CD14-positive monocyte (primary cell): ENCODE measurements at regions not wholly inside any gene's neighbourhood (a gene's known extent, or its start where the extent isn't known, plus 50 kb on each side); places are given as distances from the start of the nearest gene placed in this dataset.
"Not testable (repeated sequence)": the region's sequence is repeated elsewhere in the genome, so short reads cannot be mapped to it uniquely, and the experiment has no call there.

Experiments used
- DNase-seq, 3 donors: peaks; one replicate each; pipeline ENCODE4 v3.0.0-alpha.2; 2011 to 2022
- H2AFZ ChIP-seq: 2 replicates; pipeline ENCODE4 v1.6.0; 2012; ENCODE audit warnings: mild to moderate bottlenecking, low read depth, low read length, inconsistent platforms; ENCODE audit not compliant: insufficient read depth, poor library complexity, severe bottlenecking
- H3K27ac ChIP-seq, 2 donors: 1 replicate in 1 of 2; 2 replicates in 1 of 2; pipeline ENCODE4 v1.5.1; 2012 to 2013; ENCODE audit warnings: low read length in 2 of 2, control low read depth in 1 of 2, inconsistent platforms in 1 of 2, low read depth in 1 of 2, mild to moderate bottlenecking in 1 of 2
- H3K27me3 ChIP-seq, 2 donors: one replicate each; pipeline versions ENCODE4 v1.6.0 to v1.6.1; 2011 to 2013; ENCODE audit warnings: low read length in 2 of 2; ENCODE audit not compliant: control insufficient read depth in 2 of 2, insufficient read depth in 2 of 2
- H3K36me3 ChIP-seq, 2 donors: replicated peaks in 1 of 2; 1 replicate in 1 of 2; 2 replicates in 1 of 2; pipeline versions ENCODE4 v1.5.1 to v1.6.1; 2012 to 2013; ENCODE audit warnings: low read length in 2 of 2, control low read depth in 1 of 2, inconsistent platforms in 1 of 2, mild to moderate bottlenecking in 1 of 2; ENCODE audit not compliant: insufficient read depth in 2 of 2, control insufficient read depth in 1 of 2
- H3K4me1 ChIP-seq, 2 donors: 1 replicate in 1 of 2; 2 replicates in 1 of 2; pipeline versions ENCODE4 v1.5.1 to v1.6.1; 2012 to 2013; ENCODE audit warnings: low read length in 2 of 2, control low read depth in 1 of 2, inconsistent platforms in 1 of 2, mild to moderate bottlenecking in 1 of 2, moderate library complexity in 1 of 2; ENCODE audit not compliant: insufficient read depth in 2 of 2, control insufficient read depth in 1 of 2
- H3K4me2 ChIP-seq: replicated peaks from 2 replicates; pipeline ENCODE3; 2012; ENCODE audit warnings: low read length, moderate library complexity, mild to moderate bottlenecking; ENCODE audit not compliant: poor library complexity, severe bottlenecking; ENCODE audit errors: extremely low read depth
- H3K4me3 ChIP-seq, 3 experiments: fragments of 200-600 bp in 1 of 3; sonication (generic) in 1 of 3; replicated peaks in 1 of 3; 1 replicate in 2 of 3; 2 replicates in 1 of 3; pipeline ENCODE4 v1.5.1; 2011 to 2013; ENCODE audit warnings: low read length in 3 of 3, mild to moderate bottlenecking in 3 of 3, control low read depth in 2 of 3, low read depth in 2 of 3, inconsistent platforms in 1 of 3, moderate library complexity in 1 of 3
- H3K79me2 ChIP-seq: 2 replicates; pipeline ENCODE4 v1.6.0; 2012; ENCODE audit warnings: mild to moderate bottlenecking, control low read depth, inconsistent platforms, low read length, moderate library complexity; ENCODE audit not compliant: insufficient read depth
- H3K9ac ChIP-seq: 2 replicates; pipeline ENCODE4 v1.6.0; 2017; ENCODE audit warnings: low read length, mild to moderate bottlenecking; ENCODE audit not compliant: insufficient read depth, poor library complexity, severe bottlenecking
- H3K9me3 ChIP-seq, 2 donors: replicated peaks in 1 of 2; 1 replicate in 1 of 2; 2 replicates in 1 of 2; pipeline versions ENCODE4 v1.5.1 to v1.6.1; 2012 to 2013; ENCODE audit warnings: low read length in 2 of 2, control low read depth in 1 of 2; ENCODE audit not compliant: control insufficient read depth in 1 of 2, insufficient read depth in 1 of 2
- H4K20me1 ChIP-seq: 2 replicates; pipeline ENCODE4 v1.6.0; 2012; ENCODE audit warnings: mild to moderate bottlenecking, low read length, control low read depth, moderate library complexity; ENCODE audit not compliant: insufficient read depth
- H3K27ac Mint-ChIP-seq, 7 donors: one replicate each; pipeline ENCODE4 v1.8.0; 2020; ENCODE audit warnings: mild to moderate bottlenecking in 7 of 7, mixed read lengths in 7 of 7, moderate library complexity in 6 of 7, inconsistent platforms in 2 of 7
- H3K27me3 Mint-ChIP-seq, 3 donors: one replicate each; pipeline ENCODE4 v1.8.0; 2021 to 2022; ENCODE audit warnings: low read depth in 3 of 3, mild to moderate bottlenecking in 3 of 3, mixed read lengths in 3 of 3, moderate library complexity in 3 of 3, inconsistent platforms in 1 of 3
- H3K36me3 Mint-ChIP-seq, 2 donors: one replicate each; pipeline ENCODE4 v1.8.0; 2020; ENCODE audit warnings: mixed read lengths in 2 of 2, inconsistent platforms in 1 of 2, mild to moderate bottlenecking in 1 of 2
- H3K4me1 Mint-ChIP-seq: one replicate; pipeline ENCODE4 v1.8.0; 2020; ENCODE audit warnings: mild to moderate bottlenecking, mixed read lengths
- H3K4me3 Mint-ChIP-seq, 2 donors: one replicate each; pipeline ENCODE4 v1.8.0; 2020; ENCODE audit warnings: mild to moderate bottlenecking in 2 of 2, mixed read lengths in 2 of 2, moderate library complexity in 1 of 2
- H3K9me3 Mint-ChIP-seq, 7 donors: one replicate each; pipeline ENCODE4 v1.8.0; 2020 to 2022; ENCODE audit warnings: mixed read lengths in 7 of 7, mild to moderate bottlenecking in 6 of 7, moderate library complexity in 6 of 7, inconsistent platforms in 2 of 7
- WGBS: methylation state at CpG from one replicate; pipeline ENCODE4 v1.1.5; 2013; ENCODE audit warnings: missing lambda C conversion rate; ENCODE audit not compliant: insufficient coverage; 5-methylcytosine and 5-hydroxymethylcytosine counted together
- intact Hi-C, 2 donors: fragments of 100-400 bp; cut with micrococcal nuclease; formaldehyde crosslinking; loops; one replicate each; pipeline versions ENCODE4 v1.15.0 to v1.15.1; 2023

- H3K4me3 ChIP-seq, H3K9me3 ChIP-seq, H3K4me1 ChIP-seq, DNase-seq, H4K20me1 ChIP-seq, H3K4me2 ChIP-seq, H3K4me3 Mint-ChIP-seq, H3K27ac Mint-ChIP-seq, H3K27ac ChIP-seq, H2AFZ ChIP-seq, H3K36me3 Mint-ChIP-seq, H3K27me3 Mint-ChIP-seq, H3K79me2 ChIP-seq, H3K36me3 ChIP-seq, H3K27me3 ChIP-seq, H3K9ac ChIP-seq, intact Hi-C loops, H3K4me1 Mint-ChIP-seq, H3K9me3 Mint-ChIP-seq: not testable (repeated sequence)
- WGBS = no CpG with 5 or more reads among the region's 4 CpGs
Measured at GRCh38 chr2:87672404-87672803, 75.5 kb upstream of the PLGLB2 start.

GRCh38 chr2:87674729-87675128 is 73.2 kb upstream of the PLGLB2 start:
- H3K9me3 ChIP-seq, H3K9ac ChIP-seq, H3K9me3 Mint-ChIP-seq, H4K20me1 ChIP-seq, H3K4me3 Mint-ChIP-seq, H3K27me3 Mint-ChIP-seq, DNase-seq, H3K4me3 ChIP-seq, H3K4me2 ChIP-seq, H3K4me1 ChIP-seq, H3K36me3 ChIP-seq, H3K27ac ChIP-seq, H3K36me3 Mint-ChIP-seq, H2AFZ ChIP-seq, H3K79me2 ChIP-seq, H3K4me1 Mint-ChIP-seq, H3K27ac Mint-ChIP-seq, intact Hi-C loops, H3K27me3 ChIP-seq: not testable (repeated sequence)
- no CpG with 5 or more reads among the region's 2 CpGs for WGBS

GRCh38 chr2:87675487-87675886 is 72.4 kb upstream of the PLGLB2 start:
- H4K20me1 ChIP-seq, H3K27me3 Mint-ChIP-seq, H3K27ac ChIP-seq, H3K9me3 Mint-ChIP-seq, H3K9me3 ChIP-seq, H3K9ac ChIP-seq, H3K4me1 ChIP-seq, H3K79me2 ChIP-seq, H3K27me3 ChIP-seq, DNase-seq, H2AFZ ChIP-seq, H3K27ac Mint-ChIP-seq, intact Hi-C loops, H3K36me3 Mint-ChIP-seq, H3K4me3 Mint-ChIP-seq, H3K4me1 Mint-ChIP-seq, H3K4me3 ChIP-seq, H3K4me2 ChIP-seq, H3K36me3 ChIP-seq: not testable (repeated sequence)
- WGBS = no CpG with 5 or more reads among the region's 7 CpGs

- H3K9me3 ChIP-seq, H3K9me3 Mint-ChIP-seq, H3K4me1 Mint-ChIP-seq, H3K27me3 Mint-ChIP-seq, DNase-seq, H3K4me2 ChIP-seq, intact Hi-C loops, H3K9ac ChIP-seq, H3K4me3 Mint-ChIP-seq, H3K36me3 Mint-ChIP-seq, H3K27me3 ChIP-seq, H3K27ac ChIP-seq, H4K20me1 ChIP-seq, H3K27ac Mint-ChIP-seq, H3K79me2 ChIP-seq, H3K36me3 ChIP-seq, H3K4me1 ChIP-seq, H2AFZ ChIP-seq, H3K4me3 ChIP-seq: not testable (repeated sequence)
- no CpG with 5 or more reads among the region's 5 CpGs for WGBS
Measured at GRCh38 chr2:87677421-87677923, 70.4 kb upstream of the PLGLB2 start.
